ENCODE measurements at regions not wholly inside any gene's neighbourhood (a gene's known extent, or its start where the extent isn't known, plus 50 kb on each side); places are given as distances from the start of the nearest gene placed in this dataset.

DNA sequence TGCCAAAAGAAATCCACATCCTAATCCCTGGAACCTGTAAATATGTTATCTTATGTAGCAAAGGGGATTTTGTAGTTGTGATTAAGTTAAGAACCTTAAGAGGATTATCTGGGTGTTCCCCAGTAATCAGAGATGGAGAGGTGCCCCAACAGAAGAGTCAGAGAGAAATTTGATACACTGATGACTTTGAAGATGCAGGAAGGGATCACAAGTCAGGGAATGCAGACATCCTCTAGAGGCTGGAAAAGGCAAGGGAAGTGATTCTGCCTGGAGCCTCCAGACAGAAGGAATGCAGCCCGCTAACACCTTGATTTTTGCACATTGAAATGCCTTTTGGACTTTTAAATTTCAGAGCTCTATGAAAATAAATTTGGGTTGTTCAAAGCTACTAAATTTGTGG lies 531.7 kb downstream of the DNAJB9 start:
- TF ChIP-seq, protein P1, sequence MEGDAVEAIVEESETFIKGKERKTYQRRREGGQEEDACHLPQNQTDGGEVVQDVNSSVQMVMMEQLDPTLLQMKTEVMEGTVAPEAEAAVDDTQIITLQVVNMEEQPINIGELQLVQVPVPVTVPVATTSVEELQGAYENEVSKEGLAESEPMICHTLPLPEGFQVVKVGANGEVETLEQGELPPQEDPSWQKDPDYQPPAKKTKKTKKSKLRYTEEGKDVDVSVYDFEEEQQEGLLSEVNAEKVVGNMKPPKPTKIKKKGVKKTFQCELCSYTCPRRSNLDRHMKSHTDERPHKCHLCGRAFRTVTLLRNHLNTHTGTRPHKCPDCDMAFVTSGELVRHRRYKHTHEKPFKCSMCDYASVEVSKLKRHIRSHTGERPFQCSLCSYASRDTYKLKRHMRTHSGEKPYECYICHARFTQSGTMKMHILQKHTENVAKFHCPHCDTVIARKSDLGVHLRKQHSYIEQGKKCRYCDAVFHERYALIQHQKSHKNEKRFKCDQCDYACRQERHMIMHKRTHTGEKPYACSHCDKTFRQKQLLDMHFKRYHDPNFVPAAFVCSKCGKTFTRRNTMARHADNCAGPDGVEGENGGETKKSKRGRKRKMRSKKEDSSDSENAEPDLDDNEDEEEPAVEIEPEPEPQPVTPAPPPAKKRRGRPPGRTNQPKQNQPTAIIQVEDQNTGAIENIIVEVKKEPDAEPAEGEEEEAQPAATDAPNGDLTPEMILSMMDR (IDR thresholded peaks at IDR 0.05), result no peak
- ATAC-seq (ENCODE audit: low FRiP score) (no peak), DNase-seq (ENCODE audit: low spot score) (no peak)

DNA sequence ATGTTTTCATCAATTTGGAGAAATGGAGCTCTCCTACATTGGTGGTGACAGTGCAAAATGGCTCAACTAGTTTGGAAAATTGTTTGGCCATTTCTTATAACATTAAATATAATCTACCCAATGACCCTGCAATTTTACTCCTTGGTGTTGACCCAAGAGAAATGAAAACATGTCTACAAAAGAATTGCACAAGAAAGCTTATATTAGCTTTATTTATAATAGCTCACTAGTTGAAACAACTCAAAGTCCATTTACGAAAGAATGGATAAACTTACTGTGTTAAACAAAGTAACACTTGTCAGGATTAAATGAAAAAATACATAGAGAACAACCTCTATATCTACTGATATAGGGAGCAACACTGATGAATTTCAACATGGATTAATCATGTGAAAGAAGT lies 539.9 kb downstream of the DNAJB9 start:
- TF ChIP-seq, protein P1 (IDR thresholded peaks at IDR 0.05), result no peak
- no peak for DNase-seq (ENCODE audit: low spot score)
- no peak for ATAC-seq (ENCODE audit: low FRiP score)

DNA sequence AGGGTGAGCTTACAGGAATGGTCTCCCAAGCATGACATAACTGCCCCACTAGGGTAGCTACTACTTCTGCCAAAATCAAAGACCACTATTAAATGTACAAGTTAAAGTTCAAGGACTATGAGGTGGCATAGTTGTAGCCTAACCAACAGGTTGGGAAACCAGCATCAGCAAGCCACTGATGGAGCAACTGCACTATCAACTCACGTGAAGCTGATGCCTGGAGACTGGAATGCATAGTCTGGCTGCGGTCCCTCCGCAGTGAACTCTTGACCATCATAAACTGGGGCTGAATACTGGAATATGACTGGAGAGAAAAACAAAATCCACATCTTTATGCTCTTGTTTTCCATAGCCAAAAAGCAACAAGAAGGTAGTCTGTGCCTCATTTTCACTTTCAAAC lies 541.4 kb downstream of the DNAJB9 start:
- no peak for DNase-seq (ENCODE audit: low spot score)
- TF ChIP-seq, protein P1 (IDR thresholded peaks at IDR 0.05), result no peak
- no peak for ATAC-seq (ENCODE audit: low FRiP score)

DNA sequence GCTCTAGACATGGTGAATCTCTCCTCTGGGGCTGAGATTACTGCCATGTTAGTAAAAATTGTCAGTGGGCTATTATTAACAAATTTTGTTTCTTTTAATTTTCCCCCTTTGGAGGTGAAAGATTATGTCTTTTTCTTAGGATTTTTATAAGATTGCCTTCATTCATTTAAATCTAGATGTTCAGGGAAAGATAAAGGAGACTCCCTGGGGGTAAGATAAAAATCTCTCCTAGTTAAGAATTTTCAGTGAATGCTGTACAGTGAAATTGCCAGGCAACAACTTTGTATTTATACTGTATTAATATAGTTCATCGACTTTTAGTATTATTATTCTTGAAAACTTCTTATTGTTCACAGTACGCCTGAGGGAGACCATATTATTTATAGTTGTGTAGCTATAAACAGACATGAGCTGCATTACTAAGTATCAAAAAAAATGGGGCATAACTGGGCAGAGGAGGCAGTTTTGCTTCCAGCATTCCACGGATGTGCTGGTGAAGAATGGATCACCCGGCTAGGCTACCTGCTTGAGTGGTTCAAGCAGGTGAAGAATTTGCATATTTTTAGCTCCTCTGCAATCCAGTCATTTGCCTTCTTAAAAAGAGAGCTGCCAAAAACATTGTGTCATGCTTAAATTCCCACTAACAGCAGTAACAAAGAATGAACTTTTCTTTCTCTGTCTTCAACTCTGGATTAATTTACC lies 552.1 kb downstream of the DNAJB9 start:
- TF ChIP-seq, protein P1 (IDR thresholded peaks at IDR 0.05), result no peak

DNA sequence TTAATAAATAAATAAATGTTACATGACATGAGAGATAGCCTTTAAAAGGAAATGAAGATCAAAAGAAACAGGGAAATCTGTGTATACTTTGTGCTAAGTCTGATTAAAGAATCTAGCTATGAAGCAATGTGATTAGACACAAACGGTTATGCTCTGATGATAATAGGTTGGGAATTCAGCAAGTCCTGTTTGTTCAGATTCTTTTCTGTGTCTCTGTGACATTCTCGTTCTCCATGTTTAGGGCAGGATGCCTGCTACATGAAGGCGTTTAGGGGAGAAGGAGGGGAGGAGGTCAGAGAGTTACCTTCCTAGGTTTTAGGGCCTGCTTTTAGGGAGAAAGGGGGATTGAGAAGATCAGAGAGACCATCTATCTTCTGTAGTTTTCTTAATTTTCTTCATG lies 555.3 kb downstream of the DNAJB9 start:
- ATAC-seq (ENCODE audit: low FRiP score) (no peak), DNase-seq (ENCODE audit: low spot score) (no peak)
- TF ChIP-seq, protein P1 (IDR thresholded peaks at IDR 0.05), result no peak

More for the DNA sequence above, 552.1 kb downstream of the DNAJB9 start:
- no peak for DNase-seq (ENCODE audit: low spot score)
- ATAC-seq (ENCODE audit: low FRiP score), result no peak

DNA sequence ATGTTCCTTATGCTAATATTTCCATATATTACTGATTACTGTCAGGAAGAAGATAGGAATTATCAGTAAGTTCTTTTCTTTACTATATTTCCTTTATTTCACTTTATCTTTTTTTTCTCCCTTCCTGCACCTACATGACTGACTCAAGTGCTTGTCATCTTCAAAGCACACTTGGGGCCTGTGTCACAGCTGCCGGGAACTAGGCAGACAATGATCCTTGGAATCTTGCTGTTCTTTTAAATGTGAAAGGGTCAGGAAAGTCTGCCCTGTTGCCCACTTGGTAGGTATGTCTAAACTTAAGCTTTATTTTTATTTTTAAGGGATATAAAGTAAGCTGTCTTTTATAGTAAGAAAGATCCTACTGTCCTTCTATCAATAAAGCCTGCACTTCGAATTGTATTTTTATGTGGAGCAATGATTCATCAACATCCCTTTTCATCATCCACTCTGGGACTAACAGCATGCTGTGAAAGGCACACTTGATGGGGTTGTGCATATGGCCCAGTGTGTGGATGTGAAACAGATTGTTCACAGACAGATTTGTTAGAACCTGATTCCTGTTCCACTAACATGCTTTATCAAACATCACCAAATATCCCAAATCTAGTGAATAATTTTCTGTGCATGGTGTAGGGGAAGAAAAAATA lies 556.9 kb downstream of the DNAJB9 start:
- no peak for ATAC-seq (ENCODE audit: low FRiP score)
- TF ChIP-seq, protein P1 (IDR thresholded peaks at IDR 0.05), result no peak
- DNase-seq (ENCODE audit: low spot score), result no peak

DNA sequence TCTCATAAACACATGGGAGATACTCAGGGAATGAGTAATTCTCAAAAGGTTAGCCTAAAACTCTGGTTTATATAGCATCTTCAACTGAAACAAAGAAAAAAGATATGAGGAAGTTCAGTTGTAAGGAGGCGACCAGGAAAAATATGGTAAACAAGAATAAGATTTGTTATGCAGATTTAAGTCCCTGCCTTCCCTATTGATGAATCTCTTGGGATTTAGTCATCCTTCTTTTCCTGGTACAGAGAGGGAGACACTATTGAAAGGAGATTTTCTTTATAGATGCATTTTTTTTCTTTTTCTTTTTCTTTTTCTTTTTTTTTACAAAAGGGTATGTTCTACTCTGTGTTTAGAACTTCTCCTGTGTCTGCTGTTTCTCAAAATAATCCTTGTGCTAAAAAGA lies 557.5 kb downstream of the DNAJB9 start:
- ATAC-seq (ENCODE audit: low FRiP score) (no peak), DNase-seq (ENCODE audit: low spot score) (no peak)
- TF ChIP-seq, protein P1 (IDR thresholded peaks at IDR 0.05), result no peak
